Thoracic aorta (tissue), 2 donors: ENCODE measurements at regions not wholly inside any gene's neighbourhood (a gene's known extent, or its start where the extent isn't known, plus 50 kb on each side); places are given as distances from the start of the nearest gene placed in this dataset.

ENCODE experiments used
- ATAC-seq: fragments of 150-250 bp; one replicate; pipeline ENCODE4 v1.8.0; 2017; ENCODE audit warnings: low read depth; ENCODE audit not compliant: insufficient number of reproducible peaks, low FRiP score
- DNase-seq: peaks from one replicate; pipeline ENCODE4 v3.0.0-alpha.2; 2020; ENCODE audit warnings: low spot score
- H3K27ac ChIP-seq, 2 donors: fragments of 200-600 bp; sonication (generic); 1 replicate in 1 of 2; 2 replicates in 1 of 2; pipeline ENCODE4 v1.5.1; 2016; ENCODE audit warnings: mild to moderate bottlenecking in 2 of 2, moderate library complexity in 2 of 2
- H3K27me3 ChIP-seq: fragments of 200-600 bp; sonication (generic); replicated peaks from 2 replicates; pipeline ENCODE4 v1.6.0; 2016; ENCODE audit warnings: mild to moderate bottlenecking; ENCODE audit not compliant: insufficient read depth
- H3K36me3 ChIP-seq: fragments of 200-600 bp; sonication (generic); one replicate; pipeline ENCODE4 v1.5.1; 2016
- H3K4me1 ChIP-seq, 2 donors: fragments of 200-600 bp; sonication (generic); 1 replicate in 1 of 2; 2 replicates in 1 of 2; pipeline versions ENCODE4 v1.5.1 to v1.6.0; 2016; ENCODE audit warnings: low read depth in 2 of 2, mild to moderate bottlenecking in 1 of 2; ENCODE audit not compliant: control insufficient read depth in 1 of 2
- H3K4me3 ChIP-seq: fragments of 200-600 bp; sonication (generic); 2 replicates; pipeline ENCODE4 v1.5.1; 2016; ENCODE audit warnings: mild to moderate bottlenecking
- H3K9me3 ChIP-seq: fragments of 200-600 bp; sonication (generic); 2 replicates; pipeline ENCODE4 v1.5.1; 2016
- CTCF ChIP-seq: fragments of 200-600 bp; sonication (generic); IDR thresholded peaks from one replicate; pipeline ENCODE4 v1.5.1; 2019; ENCODE audit warnings: antibody characterized with exemption

- peaks cover 4 to 10% of the 10 kb centered on the region in 2 donors for H3K4me1 ChIP-seq
- no peaks in the 10 kb centered on the region for H3K36me3 ChIP-seq
- TF ChIP-seq CTCF = no peak
- ATAC-seq (peak; percentile 63), DNase-seq (no peak)
- peak overlapping the region in 1 of 2 donors; percentile 11 for H3K27ac ChIP-seq
- H3K27me3 ChIP-seq = no peaks in the 10 kb centered on the region
- H3K4me3 ChIP-seq = no peak overlapping the region
- no peaks in the 10 kb centered on the region for H3K9me3 ChIP-seq
These were observed 71.0 kb upstream of the TARS1 start for GRCh38 chr5:33369485-33370465.

- ATAC-seq (no peak), DNase-seq (no peak)
- peak overlapping the region in 1 of 2 donors; percentile 11 for H3K27ac ChIP-seq
These were observed 70.3 kb upstream of the TARS1 start for GRCh38 chr5:33370466-33370859.

GRCh38 chr5:33371660-33372059 lies 69.1 kb upstream of the TARS1 start:
- no peak overlapping the region for H3K4me3 ChIP-seq
- H3K4me1 ChIP-seq = peaks cover 4 to 10% of the 10 kb centered on the region in 2 donors
- DNase-seq (no peak), ATAC-seq (no peak)
- no peaks in the 10 kb centered on the region for H3K27me3 ChIP-seq
- no peaks in the 10 kb centered on the region for H3K36me3 ChIP-seq
- no peak overlapping the region for H3K27ac ChIP-seq
- H3K9me3 ChIP-seq = no peaks in the 10 kb centered on the region
- no peak for TF ChIP-seq CTCF

More at GRCh38 chr5:33370466-33370859, 70.3 kb upstream of the TARS1 start:
- H3K4me3 ChIP-seq = no peak overlapping the region
- H3K4me1 ChIP-seq = peaks cover 4 to 10% of the 10 kb centered on the region in 2 donors
- H3K9me3 ChIP-seq = no peaks in the 10 kb centered on the region
- TF ChIP-seq CTCF = no peak
- H3K27me3 ChIP-seq = no peaks in the 10 kb centered on the region
- H3K36me3 ChIP-seq = no peaks in the 10 kb centered on the region

- TF ChIP-seq CTCF = no peak
- H3K27ac ChIP-seq = no peak overlapping the region
These were observed 67.9 kb upstream of the TARS1 start for GRCh38 chr5:33372721-33373472.

GRCh38 chr5:33375900-33376299 lies 64.9 kb upstream of the TARS1 start:
- H3K4me1 ChIP-seq = no peaks in the 10 kb centered on the region
- H3K9me3 ChIP-seq = no peaks in the 10 kb centered on the region
- no peak for ATAC-seq
- H3K36me3 ChIP-seq = no peaks in the 10 kb centered on the region
- no peak overlapping the region for H3K4me3 ChIP-seq
- no peaks in the 10 kb centered on the region for H3K27me3 ChIP-seq
- no peak for DNase-seq
- TF ChIP-seq CTCF = no peak
- H3K27ac ChIP-seq = no peak overlapping the region

More at GRCh38 chr5:33372721-33373472, 67.9 kb upstream of the TARS1 start:
- Histone ChIP-seq H3K36me3 (no peaks in the 10 kb centered on the region), H3K4me1 (peaks cover 4 to 10% of the 10 kb centered on the region in 2 donors), H3K27me3 (no peaks in the 10 kb centered on the region), H3K9me3 (no peaks in the 10 kb centered on the region), H3K4me3 (no peak overlapping the region)
- ATAC-seq = no peak
- no peak for DNase-seq
